Ishikawa (cell line): ENCODE measurements at regions not wholly inside any gene's neighbourhood (a gene's known extent, or its start where the extent isn't known, plus 50 kb on each side); places are given as distances from the start of the nearest gene placed in this dataset.

Experiments
- CEBPB ChIP-seq: IDR thresholded peaks from 2 replicates; pipeline ENCODE4 v1.6.1; 2012
- CREB1 ChIP-seq: IDR thresholded peaks from 2 replicates; pipeline ENCODE4 v1.6.1; 2012; ENCODE audit warnings: low read depth
- EGR1 ChIP-seq: IDR thresholded peaks from 2 replicates; pipeline ENCODE4 v1.6.1; 2012
- EP300 ChIP-seq: IDR thresholded peaks from 2 replicates; pipeline ENCODE4 v1.6.1; 2012; ENCODE audit warnings: borderline replicate concordance
- FOXM1 ChIP-seq: IDR thresholded peaks from 2 replicates; pipeline ENCODE4 v1.6.1; 2012; ENCODE audit warnings: low read depth, borderline replicate concordance
- RAD21 ChIP-seq: IDR thresholded peaks from 2 replicates; pipeline ENCODE4 v1.6.1; 2012; ENCODE audit warnings: low read depth
- REST ChIP-seq: IDR thresholded peaks from 2 replicates; pipeline ENCODE4 v1.6.1; 2012; ENCODE audit warnings: low read depth, mild to moderate bottlenecking
- TAF1 ChIP-seq: IDR thresholded peaks from 2 replicates; pipeline ENCODE4 v1.6.1; 2012; ENCODE audit warnings: low read depth, mild to moderate bottlenecking
- YY1 ChIP-seq: IDR thresholded peaks from 2 replicates; pipeline ENCODE4 v1.6.1; 2012; ENCODE audit warnings: low read depth
- ZBTB7A ChIP-seq: IDR thresholded peaks from 2 replicates; pipeline ENCODE4 v1.6.1; 2012; ENCODE audit warnings: low read depth
- TF ChIP-seq, protein P1 (sequence below): IDR thresholded peaks from 2 replicates; pipeline ENCODE4 v1.6.1; 2012

GRCh38 chr13:58247080-58247479 is 615.5 kb downstream of the PCDH17 start:
- TF ChIP-seq REST (no peak), TAF1 (no peak), CEBPB (no peak), EP300 (no peak), CREB1 (no peak), FOXM1 (no peak), RAD21 (no peak), EGR1 (no peak), ZBTB7A (no peak), YY1 (no peak)
- TF ChIP-seq, protein P1, sequence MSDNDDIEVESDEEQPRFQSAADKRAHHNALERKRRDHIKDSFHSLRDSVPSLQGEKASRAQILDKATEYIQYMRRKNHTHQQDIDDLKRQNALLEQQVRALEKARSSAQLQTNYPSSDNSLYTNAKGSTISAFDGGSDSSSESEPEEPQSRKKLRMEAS = no peak
